ENCODE measurements at regions not wholly inside any gene's neighbourhood (a gene's known extent, or its start where the extent isn't known, plus 50 kb on each side); places are given as distances from the start of the nearest gene placed in this dataset.
"Not testable (repeated sequence)": the region's sequence is repeated elsewhere in the genome, so short reads cannot be mapped to it uniquely, and the experiment has no call there.

- H3K36me3 ChIP-seq (ENCODE audit: control insufficient read depth, insufficient read depth, low read length); H3K4me3 ChIP-seq (ENCODE audit: extremely low read depth, insufficient read depth, low read length, poor library complexity, severe bottlenecking); H3K4me1 ChIP-seq (ENCODE audit: control insufficient read depth, insufficient read depth, low read length, poor library complexity, severe bottlenecking); H3K27ac ChIP-seq (ENCODE audit: low read depth, low read length, severe bottlenecking): not testable (repeated sequence)
- WGBS, 2 experiments (ENCODE audit: insufficient coverage in 2 of 2) = 66 to 76% methylated on average over 3 to 4 of the region's 8 CpGs
- peaks cover 24% of the 10 kb centered on the region for H3K9me3 ChIP-seq (ENCODE audit: control insufficient read depth, low read length)
Observed at GRCh38 chr9:63794081-63794685, 1490.8 kb downstream of the FOXD4L5 start.

GRCh38 chr9:63787454-63787853, 1497.6 kb downstream of the FOXD4L5 start:
- H3K36me3 ChIP-seq (ENCODE audit: control insufficient read depth, insufficient read depth, low read length); H3K4me3 ChIP-seq (ENCODE audit: extremely low read depth, insufficient read depth, low read length, poor library complexity, severe bottlenecking); H3K4me1 ChIP-seq (ENCODE audit: control insufficient read depth, insufficient read depth, low read length, poor library complexity, severe bottlenecking); H3K27ac ChIP-seq (ENCODE audit: low read depth, low read length, severe bottlenecking): not testable (repeated sequence)
- H3K9me3 ChIP-seq (ENCODE audit: control insufficient read depth, low read length) = peaks cover 22% of the 10 kb centered on the region
- 22 to 30% methylated on average over 2 of the region's 3 CpGs for WGBS, 2 experiments (ENCODE audit: insufficient coverage in 2 of 2)

- not testable (repeated sequence) for H3K4me1 ChIP-seq (ENCODE audit: control insufficient read depth, insufficient read depth, low read length, poor library complexity, severe bottlenecking); H3K36me3 ChIP-seq (ENCODE audit: control insufficient read depth, insufficient read depth, low read length); H3K27ac ChIP-seq (ENCODE audit: low read depth, low read length, severe bottlenecking); H3K4me3 ChIP-seq (ENCODE audit: extremely low read depth, insufficient read depth, low read length, poor library complexity, severe bottlenecking)
- H3K9me3 ChIP-seq (ENCODE audit: control insufficient read depth, low read length) = peaks cover 13% of the 10 kb centered on the region
- 80 to 89% methylated on average over 5 to 6 of the region's 15 CpGs for WGBS, 2 experiments (ENCODE audit: insufficient coverage in 2 of 2)
Observed at GRCh38 chr9:63785059-63785458, 1500.0 kb downstream of the FOXD4L5 start.

GRCh38 chr9:63784421-63784820, 1500.6 kb downstream of the FOXD4L5 start:
- not testable (repeated sequence) for H3K4me1 ChIP-seq (ENCODE audit: control insufficient read depth, insufficient read depth, low read length, poor library complexity, severe bottlenecking); H3K4me3 ChIP-seq (ENCODE audit: extremely low read depth, insufficient read depth, low read length, poor library complexity, severe bottlenecking); H3K27ac ChIP-seq (ENCODE audit: low read depth, low read length, severe bottlenecking); H3K36me3 ChIP-seq (ENCODE audit: control insufficient read depth, insufficient read depth, low read length); H3K9me3 ChIP-seq (ENCODE audit: control insufficient read depth, low read length)
- 88% methylated on average over 13 of the region's 21 CpGs; no CpG with 5 or more reads in 1 of the 2 experiments for WGBS, 2 experiments (ENCODE audit: insufficient coverage in 2 of 2)

- WGBS, 2 experiments (ENCODE audit: insufficient coverage in 2 of 2) = no CpG with 5 or more reads among the region's 33 CpGs
- not testable (repeated sequence) for H3K4me1 ChIP-seq (ENCODE audit: control insufficient read depth, insufficient read depth, low read length, poor library complexity, severe bottlenecking); H3K27ac ChIP-seq (ENCODE audit: low read depth, low read length, severe bottlenecking); H3K4me3 ChIP-seq (ENCODE audit: extremely low read depth, insufficient read depth, low read length, poor library complexity, severe bottlenecking); H3K36me3 ChIP-seq (ENCODE audit: control insufficient read depth, insufficient read depth, low read length); H3K9me3 ChIP-seq (ENCODE audit: control insufficient read depth, low read length)
Observed at GRCh38 chr9:63781817-63782439, 1503.1 kb downstream of the FOXD4L5 start.

- H3K4me3 ChIP-seq (ENCODE audit: extremely low read depth, insufficient read depth, low read length, poor library complexity, severe bottlenecking); H3K27ac ChIP-seq (ENCODE audit: low read depth, low read length, severe bottlenecking); H3K4me1 ChIP-seq (ENCODE audit: control insufficient read depth, insufficient read depth, low read length, poor library complexity, severe bottlenecking); H3K9me3 ChIP-seq (ENCODE audit: control insufficient read depth, low read length); H3K36me3 ChIP-seq (ENCODE audit: control insufficient read depth, insufficient read depth, low read length): not testable (repeated sequence)
- 93 to 94% methylated on average over 25 to 30 of the region's 35 CpGs for WGBS, 2 experiments (ENCODE audit: insufficient coverage in 2 of 2)
Observed at GRCh38 chr9:63781390-63781789, 1503.6 kb downstream of the FOXD4L5 start.

GRCh38 chr9:63776220-63776619, 1508.8 kb downstream of the FOXD4L5 start:
- not testable (repeated sequence) for H3K27ac ChIP-seq (ENCODE audit: low read depth, low read length, severe bottlenecking); H3K4me3 ChIP-seq (ENCODE audit: extremely low read depth, insufficient read depth, low read length, poor library complexity, severe bottlenecking); H3K36me3 ChIP-seq (ENCODE audit: control insufficient read depth, insufficient read depth, low read length); H3K4me1 ChIP-seq (ENCODE audit: control insufficient read depth, insufficient read depth, low read length, poor library complexity, severe bottlenecking); H3K9me3 ChIP-seq (ENCODE audit: control insufficient read depth, low read length)
- WGBS, 2 experiments (ENCODE audit: insufficient coverage in 2 of 2) = no CpG with 5 or more reads among the region's 7 CpGs

- not testable (repeated sequence) for H3K36me3 ChIP-seq (ENCODE audit: control insufficient read depth, insufficient read depth, low read length)
Observed at GRCh38 chr9:63775092-63775426, 1510.0 kb downstream of the FOXD4L5 start.

GRCh38 chr9:63774369-63775091, 1510.5 kb downstream of the FOXD4L5 start:
- H3K36me3 ChIP-seq (ENCODE audit: control insufficient read depth, insufficient read depth, low read length); H3K27ac ChIP-seq (ENCODE audit: low read depth, low read length, severe bottlenecking); H3K4me3 ChIP-seq (ENCODE audit: extremely low read depth, insufficient read depth, low read length, poor library complexity, severe bottlenecking); H3K9me3 ChIP-seq (ENCODE audit: control insufficient read depth, low read length); H3K4me1 ChIP-seq (ENCODE audit: control insufficient read depth, insufficient read depth, low read length, poor library complexity, severe bottlenecking): not testable (repeated sequence)
- WGBS, 2 experiments (ENCODE audit: insufficient coverage in 2 of 2) = 83 to 92% methylated on average over 1 to 2 of the region's 15 CpGs

More at GRCh38 chr9:63775092-63775426, 1510.0 kb downstream of the FOXD4L5 start:
- H3K9me3 ChIP-seq (ENCODE audit: control insufficient read depth, low read length); H3K4me3 ChIP-seq (ENCODE audit: extremely low read depth, insufficient read depth, low read length, poor library complexity, severe bottlenecking); H3K4me1 ChIP-seq (ENCODE audit: control insufficient read depth, insufficient read depth, low read length, poor library complexity, severe bottlenecking); H3K27ac ChIP-seq (ENCODE audit: low read depth, low read length, severe bottlenecking): not testable (repeated sequence)
- 85% methylated on average over 10 of the region's 14 CpGs; no CpG with 5 or more reads in 1 of the 2 experiments for WGBS, 2 experiments (ENCODE audit: insufficient coverage in 2 of 2)

GRCh38 chr9:63762230-63762629, 1522.8 kb downstream of the FOXD4L5 start:
- not testable (repeated sequence) for H3K9me3 ChIP-seq (ENCODE audit: control insufficient read depth, low read length); H3K4me1 ChIP-seq (ENCODE audit: control insufficient read depth, insufficient read depth, low read length, poor library complexity, severe bottlenecking); H3K27ac ChIP-seq (ENCODE audit: low read depth, low read length, severe bottlenecking); H3K36me3 ChIP-seq (ENCODE audit: control insufficient read depth, insufficient read depth, low read length); H3K4me3 ChIP-seq (ENCODE audit: extremely low read depth, insufficient read depth, low read length, poor library complexity, severe bottlenecking)
- 92 to 100% methylated on average over 1 to 4 of the region's 13 CpGs for WGBS, 2 experiments (ENCODE audit: insufficient coverage in 2 of 2)

- 45 to 63% methylated on average over 4 of the region's 4 CpGs for WGBS, 2 experiments (ENCODE audit: insufficient coverage in 2 of 2)
- not testable (repeated sequence) for H3K9me3 ChIP-seq (ENCODE audit: control insufficient read depth, low read length); H3K4me3 ChIP-seq (ENCODE audit: extremely low read depth, insufficient read depth, low read length, poor library complexity, severe bottlenecking); H3K27ac ChIP-seq (ENCODE audit: low read depth, low read length, severe bottlenecking); H3K4me1 ChIP-seq (ENCODE audit: control insufficient read depth, insufficient read depth, low read length, poor library complexity, severe bottlenecking); H3K36me3 ChIP-seq (ENCODE audit: control insufficient read depth, insufficient read depth, low read length)
Observed at GRCh38 chr9:63729021-63729420, 1556.0 kb downstream of the FOXD4L5 start.
